GM03348 (cell line): ENCODE measurements at regions not wholly inside any gene's neighbourhood (a gene's known extent, or its start where the extent isn't known, plus 50 kb on each side); places are given as distances from the start of the nearest gene placed in this dataset.
A peak's percentile ranks its signal among the peaks of the same experiment; 100 is the strongest.
"Not testable (repeated sequence)": the region's sequence is repeated elsewhere in the genome, so short reads cannot be mapped to it uniquely, and the experiment has no call there.

Source experiments
- DNase-seq: peaks from one replicate; pipeline ENCODE4 v3.0.0; 2012; ENCODE audit warnings: low spot score

GRCh38 chr13:90254437-90254836 lies 1093.0 kb upstream of the MIR17HG start:
- no peak for DNase-seq

- DNase-seq, result no peak
These were observed 1090.7 kb upstream of the MIR17HG start for GRCh38 chr13:90256746-90257145.

DNA sequence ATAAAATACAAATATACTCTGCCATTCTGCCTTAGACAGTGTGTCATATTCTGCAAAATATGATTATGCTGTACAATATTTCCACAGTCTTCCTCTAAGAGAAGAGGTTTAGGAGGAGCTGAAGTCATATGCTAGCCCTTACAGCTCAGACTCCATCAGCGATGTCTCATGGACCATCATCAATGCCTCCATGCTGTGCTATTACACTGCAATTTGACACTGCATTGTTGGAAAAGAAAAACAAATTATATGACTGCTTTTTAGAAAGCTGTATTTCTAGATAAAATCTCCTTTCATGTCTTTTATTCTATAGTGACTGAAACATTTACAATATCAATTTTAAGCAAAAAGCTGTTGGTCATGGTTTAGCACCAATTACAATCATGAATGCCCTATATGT lies 1089.4 kb upstream of the MIR17HG start:
- DNase-seq, result no peak

DNA sequence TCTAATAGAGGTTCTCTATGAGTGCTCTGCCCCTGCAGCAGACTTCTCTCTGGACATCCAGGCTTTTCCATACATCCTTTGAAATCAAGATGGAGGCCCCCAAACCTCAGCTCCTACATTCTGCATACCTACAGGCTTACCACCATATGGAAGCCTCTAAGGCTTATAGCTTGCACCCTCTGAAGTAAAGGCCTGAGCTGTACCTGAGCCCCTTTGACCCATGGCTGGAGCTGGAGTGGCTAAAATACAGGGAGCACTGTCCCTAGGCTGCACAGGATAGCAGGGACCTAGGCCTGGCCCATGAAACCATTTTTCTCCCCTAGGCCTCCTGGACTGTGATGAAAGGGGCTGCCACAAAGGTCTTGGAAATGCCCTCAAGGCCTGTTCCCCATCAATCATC lies 1086.1 kb upstream of the MIR17HG start:
- no peak for DNase-seq

GRCh38 chr13:90270226-90270625 lies 1077.3 kb upstream of the MIR17HG start:
- DNase-seq, result peak; percentile 7

DNA sequence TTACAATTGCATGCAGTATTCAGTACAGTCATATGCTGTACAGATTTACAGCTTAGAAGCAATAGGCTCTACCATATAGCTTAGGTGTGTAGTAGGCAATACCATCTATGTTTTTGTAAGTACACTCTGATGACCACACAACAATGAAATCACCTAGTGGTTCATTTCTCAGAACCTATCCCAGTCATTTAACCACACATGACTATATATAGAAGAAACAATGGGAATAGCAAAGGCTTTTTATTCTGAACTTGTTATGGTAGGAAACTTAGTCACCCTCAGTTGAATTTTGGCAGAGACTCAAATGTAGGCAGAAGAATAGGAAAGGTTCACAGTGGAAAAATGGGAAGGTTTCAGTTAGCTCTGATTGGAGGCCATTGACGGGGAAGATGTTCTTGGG lies 1075.1 kb upstream of the MIR17HG start:
- DNase-seq, result no peak

DNA sequence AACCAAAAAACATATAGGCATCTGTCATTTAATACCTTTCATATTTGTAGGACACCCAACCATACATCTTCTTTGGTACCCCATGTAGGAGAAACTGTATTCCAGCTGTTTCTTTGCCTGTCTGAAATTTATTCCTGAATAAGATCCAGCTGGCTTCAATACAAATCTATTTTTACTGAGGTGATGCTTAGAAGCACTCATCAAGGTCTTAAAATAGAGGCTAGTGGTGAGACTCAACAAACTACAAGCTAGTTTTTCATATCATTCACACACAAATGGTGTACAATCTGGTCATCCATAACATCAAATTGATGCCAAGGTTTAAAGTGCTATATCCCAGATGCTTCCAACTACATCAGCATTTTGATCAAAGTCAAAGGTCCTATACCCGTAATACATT lies 1071.3 kb upstream of the MIR17HG start:
- DNase-seq, result no peak

- DNase-seq, result not testable (repeated sequence)
These were observed 1069.3 kb upstream of the MIR17HG start for GRCh38 chr13:90278231-90278630.

DNA sequence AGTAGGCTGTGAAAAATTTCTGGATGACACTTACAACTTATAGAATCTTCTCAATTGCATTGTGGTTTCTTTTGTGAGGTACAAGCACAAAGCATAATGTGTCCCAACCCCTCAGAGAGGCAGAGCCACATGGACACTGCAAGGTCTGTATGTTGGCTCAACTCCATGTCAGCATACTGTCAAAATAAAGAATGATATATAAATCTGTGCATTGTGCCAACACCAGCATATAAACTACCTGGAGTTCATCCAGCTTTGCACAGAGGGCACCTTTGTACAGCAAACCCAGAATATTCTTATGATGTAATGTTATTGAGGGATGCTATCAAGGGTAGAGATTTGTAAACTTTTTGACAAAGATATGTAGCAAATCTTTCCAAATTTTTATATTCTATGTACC lies 1065.8 kb upstream of the MIR17HG start:
- DNase-seq, result no peak

DNA sequence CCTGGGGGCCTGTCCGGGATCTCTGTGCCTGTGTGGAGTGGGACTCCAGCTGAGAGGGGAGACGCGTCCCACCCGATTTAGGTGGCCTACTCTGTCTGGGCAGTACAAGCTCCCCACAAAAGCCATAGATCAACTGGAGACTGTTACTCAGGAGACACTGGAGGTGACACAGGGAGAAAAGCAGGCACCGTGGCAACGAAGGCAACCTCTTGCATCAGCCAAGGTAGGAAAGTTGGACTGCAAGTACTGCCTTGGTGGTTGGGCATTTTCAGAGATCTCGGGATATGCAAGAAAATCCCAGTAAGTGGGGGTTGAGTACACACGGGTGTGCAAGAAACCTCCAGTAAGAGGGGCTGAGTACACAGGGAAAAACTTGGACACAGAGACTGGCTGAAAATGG lies 1060.0 kb upstream of the MIR17HG start:
- no peak for DNase-seq

DNA sequence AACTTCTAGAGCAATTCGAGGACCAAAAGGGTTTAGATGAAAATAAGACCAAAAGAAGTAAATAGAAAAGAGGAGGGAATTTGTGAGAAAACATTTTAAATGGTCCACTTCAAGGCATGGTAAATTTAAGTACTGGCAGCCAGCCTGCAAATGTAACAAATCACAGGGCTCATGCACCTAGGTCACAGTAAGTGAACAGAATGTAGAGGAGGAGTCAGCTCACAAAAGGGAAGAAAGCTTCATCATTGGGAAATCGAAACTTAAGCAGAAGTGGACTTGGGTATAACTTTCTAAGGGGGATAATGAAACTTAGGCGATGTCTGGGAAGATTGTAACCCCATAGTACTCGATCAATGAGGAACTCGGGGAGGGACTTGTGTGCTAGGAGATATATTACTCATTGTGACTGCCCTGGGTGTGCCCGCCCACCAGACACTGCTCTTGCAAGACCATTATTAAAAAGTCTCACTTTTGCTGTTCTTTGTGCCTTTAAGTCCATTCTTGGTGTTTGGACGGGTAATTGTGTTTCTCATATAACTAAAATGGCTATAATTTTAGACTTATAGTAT lies 1053.6 kb upstream of the MIR17HG start:
- no peak for DNase-seq

- no peak for DNase-seq
These were observed 1048.2 kb upstream of the MIR17HG start for GRCh38 chr13:90299238-90299637.

GRCh38 chr13:90300015-90300414 lies 1047.5 kb upstream of the MIR17HG start:
- no peak for DNase-seq

GRCh38 chr13:90302107-90302506 lies 1045.4 kb upstream of the MIR17HG start:
- peak; percentile 75 for DNase-seq

DNA sequence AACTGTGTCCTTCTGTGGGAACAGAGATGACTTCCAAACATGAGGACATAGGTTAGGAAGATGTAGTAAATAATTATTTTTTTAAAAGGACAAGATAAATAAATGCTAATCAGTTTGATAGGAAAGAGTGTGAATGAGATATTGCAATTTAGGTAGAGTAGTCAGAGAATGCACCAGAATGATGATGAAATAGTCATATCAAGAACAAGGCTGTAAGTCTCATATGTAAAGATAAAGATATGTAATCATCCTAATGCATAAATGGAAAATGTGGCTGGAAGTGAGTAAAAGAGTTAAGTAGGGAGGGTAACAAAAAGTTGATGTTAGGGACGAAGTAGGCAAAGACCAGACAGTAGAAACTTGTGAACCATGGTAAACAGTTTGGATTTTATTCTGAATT lies 1041.7 kb upstream of the MIR17HG start:
- no peak for DNase-seq

DNA sequence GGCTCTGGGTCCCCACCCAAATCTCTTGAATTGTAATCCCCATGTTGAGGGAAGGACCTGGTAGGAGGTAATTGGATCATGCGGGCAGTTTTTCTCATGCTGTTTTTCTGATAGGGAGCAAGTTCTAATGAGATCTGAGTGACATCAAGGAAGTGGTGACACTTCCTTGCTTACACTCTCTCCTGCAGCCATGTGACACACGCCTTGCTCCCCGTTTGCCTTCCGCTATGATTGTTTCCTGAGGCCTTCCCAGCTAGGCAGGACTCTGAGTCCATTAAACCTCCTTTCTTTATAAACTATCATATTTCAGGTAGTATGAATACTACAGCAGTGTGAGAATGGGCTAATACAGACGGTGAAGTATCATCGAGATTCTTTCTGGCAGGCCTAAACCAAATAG lies 1040.4 kb upstream of the MIR17HG start:
- DNase-seq, result no peak

DNA sequence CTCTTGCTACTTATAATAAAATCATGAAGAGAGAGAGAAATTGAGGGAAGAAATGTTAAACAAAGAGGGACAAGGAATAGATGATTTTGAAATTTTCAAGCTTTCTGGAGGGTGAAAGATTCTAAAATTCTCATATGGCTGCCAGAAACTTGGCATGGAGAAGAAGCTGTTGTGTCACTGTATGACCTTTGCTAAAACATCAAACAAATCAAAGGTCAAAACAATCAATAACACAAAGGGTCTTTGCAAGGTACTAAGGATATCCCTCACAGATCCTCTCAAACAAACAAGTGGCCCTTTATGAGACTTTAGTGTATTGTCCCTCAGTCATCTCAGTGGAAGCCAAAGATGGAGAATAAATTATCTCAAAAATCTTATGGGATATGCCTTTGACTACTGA lies 1039.2 kb upstream of the MIR17HG start:
- no peak for DNase-seq

- DNase-seq, result no peak
These were observed 1035.6 kb upstream of the MIR17HG start for GRCh38 chr13:90311929-90312328.

GRCh38 chr13:90315061-90315460 lies 1032.4 kb upstream of the MIR17HG start:
- DNase-seq, result no peak

- DNase-seq, result no peak
These were observed 1026.8 kb upstream of the MIR17HG start for GRCh38 chr13:90320664-90321063.

GRCh38 chr13:90321281-90321931 lies 1026.1 kb upstream of the MIR17HG start:
- no peak for DNase-seq

DNA sequence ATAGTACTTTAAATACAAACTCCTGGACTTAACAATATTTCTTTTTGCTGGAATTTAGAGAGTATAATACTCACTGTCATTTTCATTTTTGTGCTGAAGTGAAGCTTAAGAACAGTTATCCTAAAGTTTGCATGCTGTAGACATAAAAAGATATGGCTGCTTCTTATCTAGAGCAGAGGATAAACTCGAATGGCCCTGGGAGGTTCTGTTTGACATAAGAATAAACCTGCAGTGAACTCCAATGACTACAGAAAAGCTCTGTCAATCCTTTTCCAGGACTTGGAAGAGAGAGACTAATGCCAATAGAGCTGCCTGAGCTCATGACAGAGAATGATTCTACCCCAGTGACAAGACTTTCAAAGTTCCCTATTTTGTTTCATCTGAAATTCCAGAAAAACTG lies 1017.8 kb upstream of the MIR17HG start:
- DNase-seq, result no peak

- no peak for DNase-seq
These were observed 1015.5 kb upstream of the MIR17HG start for GRCh38 chr13:90331974-90332373.

- DNase-seq, result no peak
These were observed 1011.0 kb upstream of the MIR17HG start for GRCh38 chr13:90336507-90336906.
